B cell (primary cell): ENCODE measurements at regions not wholly inside any gene's neighbourhood (a gene's known extent, or its start where the extent isn't known, plus 50 kb on each side); places are given as distances from the start of the nearest gene placed in this dataset.

Experiments used
- ATAC-seq: fragments of 200-7000 bp; cut with Tn5 transposase; one replicate; pipeline ENCODE4 v1.10.0; 2021; ENCODE audit warnings: low read depth, mild to moderate bottlenecking, moderate number of reproducible peaks, moderate library complexity
- CTCF ChIA-PET: fragments of 350-600 bp; sonication (Branson Sonifier 250); formaldehyde crosslinking; loops from one replicate; lab custom pipeline; 2021; ENCODE audit warnings: antibody characterized with exemption, inconsistent platforms; lab: Charles Lee
- POLR2A ChIA-PET: fragments of 350-600 bp; sonication (Branson Sonifier 250); formaldehyde crosslinking; loops from one replicate; lab custom pipeline; 2021; ENCODE audit warnings: antibody characterized with exemption; lab: Charles Lee
- DNase-seq: peaks from one replicate; pipeline ENCODE4 v3.0.0; 2013
- H2AFZ ChIP-seq: 2 replicates; pipeline ENCODE4 v1.6.1; 2012; ENCODE audit warnings: mild to moderate bottlenecking, low read depth, low read length; ENCODE audit not compliant: insufficient read depth, poor library complexity, severe bottlenecking
- H3K27ac ChIP-seq, 2 donors: 1 replicate in 1 of 2; 2 replicates in 1 of 2; pipeline ENCODE4 v1.5.1; 2012 to 2013; ENCODE audit warnings: low read length in 2 of 2, mild to moderate bottlenecking in 2 of 2, moderate library complexity in 1 of 2
- H3K27me3 ChIP-seq, 4 experiments: fragments of 200-600 bp in 1 of 4; sonication (generic) in 1 of 4; replicated peaks in 1 of 4; 1 replicate in 2 of 4; 2 replicates in 2 of 4; pipeline versions ENCODE4 v1.6.1 to v1.7.0; 2013 to 2016; ENCODE audit warnings: low read length in 3 of 4, mild to moderate bottlenecking in 2 of 4, mixed read lengths in 1 of 4, moderate library complexity in 1 of 4; ENCODE audit not compliant: insufficient read depth in 4 of 4, control insufficient read depth in 3 of 4; ENCODE audit errors: control extremely low read depth in 1 of 4
- H3K36me3 ChIP-seq, 2 experiments: replicated peaks in 1 of 2; 1 replicate in 1 of 2; 2 replicates in 1 of 2; pipeline versions ENCODE4 v1.6.1 to v1.7.1; 2013; ENCODE audit warnings: low read length in 1 of 2; ENCODE audit not compliant: insufficient read depth in 2 of 2, control insufficient read depth in 1 of 2; ENCODE audit errors: control extremely low read depth in 1 of 2, extremely low read depth in 1 of 2
- H3K4me1 ChIP-seq, 2 donors: fragments of 200-600 bp in 1 of 2; sonication (generic) in 1 of 2; 1 replicate in 1 of 2; 2 replicates in 1 of 2; pipeline versions ENCODE4 v1.5.1 to v1.6.1; 2013 to 2017; ENCODE audit warnings: low read length in 2 of 2; ENCODE audit not compliant: control insufficient read depth in 2 of 2, insufficient read depth in 2 of 2
- H3K4me2 ChIP-seq: replicated peaks from 2 replicates; pipeline ENCODE3; 2012; ENCODE audit warnings: mild to moderate bottlenecking, low read depth, low read length; ENCODE audit not compliant: poor library complexity, severe bottlenecking
- H3K4me3 ChIP-seq, 5 experiments: fragments of 200-600 bp in 1 of 5; sonication (generic) in 1 of 5; 1 replicate in 3 of 5; 2 replicates in 2 of 5; pipeline versions ENCODE4 v1.5.1 to v1.7.0; 2011 to 2016; ENCODE audit warnings: low read length in 4 of 5, mild to moderate bottlenecking in 4 of 5, low read depth in 2 of 5, control low read depth in 1 of 5, moderate library complexity in 1 of 5; ENCODE audit not compliant: insufficient read depth in 1 of 5; ENCODE audit errors: control extremely low read depth in 1 of 5, extremely low read depth in 1 of 5
- H3K79me2 ChIP-seq: fragments of 200-600 bp; sonication (generic); one replicate; pipeline ENCODE4 v1.6.0; 2016; ENCODE audit warnings: low read length; ENCODE audit not compliant: control insufficient read depth, insufficient read depth
- H3K9ac ChIP-seq: fragments of 200-600 bp; sonication (generic); 2 replicates; pipeline ENCODE4 v1.6.1; 2017; ENCODE audit warnings: mild to moderate bottlenecking, low read length, moderate library complexity
- H3K9me3 ChIP-seq, 3 donors: one replicate each; pipeline versions ENCODE4 v1.6.1 to v1.7.1; 2013; ENCODE audit warnings: low read length in 2 of 3; ENCODE audit not compliant: control insufficient read depth in 2 of 3, insufficient read depth in 1 of 3; ENCODE audit errors: control extremely low read depth in 1 of 3
- H4K20me1 ChIP-seq: 2 replicates; pipeline ENCODE4 v1.6.0; 2012; ENCODE audit warnings: mild to moderate bottlenecking, low read length; ENCODE audit not compliant: insufficient read depth, control insufficient read depth, poor library complexity, severe bottlenecking
- H3K27ac Mint-ChIP-seq: one replicate; pipeline ENCODE4 v1.8.0; 2021; ENCODE audit warnings: mixed read lengths
- H3K27me3 Mint-ChIP-seq: one replicate; pipeline ENCODE4 v1.8.0; 2021; ENCODE audit warnings: mixed read lengths
- H3K4me1 Mint-ChIP-seq: one replicate; pipeline ENCODE4 v1.8.0; 2021; ENCODE audit warnings: mixed read lengths
- H3K4me3 Mint-ChIP-seq: one replicate; pipeline ENCODE4 v1.8.0; 2021; ENCODE audit warnings: mixed read lengths
- H3K9me3 Mint-ChIP-seq: one replicate; pipeline ENCODE4 v1.8.0; 2022; ENCODE audit warnings: mixed read lengths; ENCODE audit not compliant: insufficient read depth
- CTCF ChIP-seq: fragments of 200-600 bp; IDR thresholded peaks from one replicate; pipeline ENCODE4 v1.8.0; 2022; ENCODE audit warnings: antibody characterized with exemption, mild to moderate bottlenecking
- EZH2 ChIP-seq: IDR thresholded peaks from 2 replicates; pipeline ENCODE4 v1.6.1; 2012; ENCODE audit warnings: borderline replicate concordance, low read depth, mild to moderate bottlenecking, moderate library complexity, low read length; ENCODE audit not compliant: insufficient read depth, poor library complexity, severe bottlenecking
- WGBS: methylation state at CpG from one replicate; pipeline ENCODE4 v1.1.5; 2013; ENCODE audit warnings: missing lambda C conversion rate; ENCODE audit not compliant: insufficient coverage; 5-methylcytosine and 5-hydroxymethylcytosine counted together
- intact Hi-C: fragments of 100-400 bp; cut with micrococcal nuclease; formaldehyde crosslinking; loops from one replicate; pipeline ENCODE4 v1.10.0; 2022

DNA sequence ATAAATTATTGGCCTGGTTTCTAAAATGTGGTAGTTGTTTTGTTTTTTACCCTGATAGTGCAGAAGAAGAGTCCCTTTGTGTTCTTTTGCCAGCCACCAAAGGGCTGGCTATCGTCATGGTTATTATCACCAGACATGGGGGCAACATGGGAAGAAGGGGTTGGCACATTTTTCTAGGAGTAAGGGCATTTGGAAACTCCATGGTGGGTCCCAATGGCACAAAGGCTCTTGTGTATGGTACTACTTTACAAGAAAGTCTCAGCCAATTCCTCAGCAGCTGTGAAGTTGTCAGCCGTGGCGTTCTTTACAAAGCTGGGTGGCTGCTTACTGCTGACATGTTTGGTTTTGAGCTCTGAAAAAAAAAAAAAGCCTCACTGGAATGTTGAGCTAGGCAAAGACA is 330.4 kb upstream of the ESRRG start:
- intact Hi-C loops, result no loop called here
- no peak overlapping the region for H3K4me3 Mint-ChIP-seq
- Histone ChIP-seq H2AFZ (no peak overlapping the region), H3K27me3 (no peaks in the 10 kb centered on the region), H3K9me3 (no peaks in the 10 kb centered on the region), H3K4me3 (no peak overlapping the region), H3K79me2 (no peaks in the 10 kb centered on the region), H3K36me3 (no peaks in the 10 kb centered on the region), H4K20me1 (no peaks in the 10 kb centered on the region), H3K9ac (no peak overlapping the region), H3K27ac (no peak overlapping the region), H3K4me2 (no peak overlapping the region), H3K4me1 (no peaks in the 10 kb centered on the region)
- ATAC-seq, result no peak
- no peaks in the 10 kb centered on the region for H3K9me3 Mint-ChIP-seq
- H3K27ac Mint-ChIP-seq, result no peak overlapping the region
- POLR2A ChIA-PET, result no interaction called here
- DNase-seq, result no peak
- no peak for TF ChIP-seq CTCF
- TF ChIP-seq EZH2, result no peak
- 70% methylated on average over 1 of the region's 3 CpGs for WGBS
- CTCF ChIA-PET, result no interaction called here
- H3K27me3 Mint-ChIP-seq, result no peaks in the 10 kb centered on the region
- H3K4me1 Mint-ChIP-seq, result no peaks in the 10 kb centered on the region

- no peak overlapping the region for H3K4me3 Mint-ChIP-seq
- ChIA-PET POLR2A (no interaction called here), CTCF (no interaction called here)
- no peaks in the 10 kb centered on the region for H3K9me3 Mint-ChIP-seq
- Histone ChIP-seq H3K4me1 (no peaks in the 10 kb centered on the region), H4K20me1 (no peaks in the 10 kb centered on the region), H3K27me3 (no peaks in the 10 kb centered on the region), H3K4me3 (no peak overlapping the region), H3K9me3 (peaks cover 0 to 3% (median 0%) of the 10 kb centered on the region in 3 donors), H3K27ac (no peak overlapping the region), H2AFZ (no peak overlapping the region), H3K36me3 (no peaks in the 10 kb centered on the region), H3K9ac (no peak overlapping the region), H3K4me2 (no peak overlapping the region), H3K79me2 (no peaks in the 10 kb centered on the region)
- no peak for ATAC-seq
- intact Hi-C loops, result no loop called here
- no peak for TF ChIP-seq EZH2
- TF ChIP-seq CTCF, result no peak
- DNase-seq, result no peak
- H3K4me1 Mint-ChIP-seq, result no peaks in the 10 kb centered on the region
- no peak overlapping the region for H3K27ac Mint-ChIP-seq
- WGBS, result no CpG with 5 or more reads among the region's 2 CpGs
- H3K27me3 Mint-ChIP-seq, result no peaks in the 10 kb centered on the region
Measured at GRCh38 chr1:217052626-217053025, 329.4 kb upstream of the ESRRG start.
